Aorta (tissue), 5 donors: ENCODE measurements at regions not wholly inside any gene's neighbourhood (a gene's known extent, or its start where the extent isn't known, plus 50 kb on each side); places are given as distances from the start of the nearest gene placed in this dataset.
A peak's percentile ranks its signal among the peaks of the same experiment; 100 is the strongest.

ENCODE experiments used
- ATAC-seq: fragments of 200-7000 bp; cut with Tn5 transposase; one replicate; pipeline ENCODE4 v1.9.1; 2022; ENCODE audit warnings: moderate library complexity; ENCODE audit not compliant: low FRiP score
- DNase-seq, 2 donors: peaks; one replicate each; pipeline ENCODE4 v3.0.0-alpha.2; 2020
- H3K27ac ChIP-seq, 2 donors: one replicate each; pipeline ENCODE4 v1.5.1; 2013; ENCODE audit warnings: low read length in 2 of 2, mild to moderate bottlenecking in 2 of 2, moderate library complexity in 2 of 2, control low read depth in 1 of 2, inconsistent platforms in 1 of 2, low read depth in 1 of 2
- H3K27me3 ChIP-seq, 2 donors: one replicate each; pipeline ENCODE4 v1.6.1; 2013; ENCODE audit warnings: control low read depth in 1 of 2, low read length in 1 of 2, mild to moderate bottlenecking in 1 of 2, moderate library complexity in 1 of 2; ENCODE audit not compliant: insufficient read depth in 2 of 2, control insufficient read depth in 1 of 2
- H3K36me3 ChIP-seq, 2 donors: one replicate each; pipeline ENCODE4 v1.6.1; 2013; ENCODE audit warnings: control low read depth in 1 of 2, low read length in 1 of 2, mild to moderate bottlenecking in 1 of 2; ENCODE audit not compliant: insufficient read depth in 2 of 2, control insufficient read depth in 1 of 2
- H3K4me1 ChIP-seq, 2 donors: one replicate each; pipeline ENCODE4 v1.6.1; 2013; ENCODE audit warnings: low read length in 2 of 2, control low read depth in 1 of 2, mild to moderate bottlenecking in 1 of 2, moderate library complexity in 1 of 2; ENCODE audit not compliant: insufficient read depth in 2 of 2, control insufficient read depth in 1 of 2
- H3K4me3 ChIP-seq, 2 donors: one replicate each; pipeline ENCODE4 v1.5.1; 2013; ENCODE audit warnings: low read length in 2 of 2, control low read depth in 1 of 2, mild to moderate bottlenecking in 1 of 2
- H3K9me3 ChIP-seq: one replicate; pipeline ENCODE4 v1.6.1; 2013; ENCODE audit warnings: mild to moderate bottlenecking, low read length; ENCODE audit not compliant: control insufficient read depth
- WGBS, 2 donors: extraction: QIAGEN DNeasy Blood & Tissue Kit; methylation state at CpG; one replicate each; pipeline ENCODE4 v1.1.7; 2013; 5-methylcytosine and 5-hydroxymethylcytosine counted together
- intact Hi-C, 2 donors: fragments of 100-400 bp; cut with DNase I; formaldehyde crosslinking; loops; one replicate each; pipeline versions ENCODE4 v1.14.2 to v1.15.0; 2022
- donor health status: healthy with polysubstance abuse.
- donor health status: Bipolar disorder and iron deficiency.
- donor health status: DM: no; HTN: no; CAD: no.
- donor health status: DM: no; HTN: no; CAD: no.
- donor health status: DM: yes; HTN: yes; CAD: no.

DNA sequence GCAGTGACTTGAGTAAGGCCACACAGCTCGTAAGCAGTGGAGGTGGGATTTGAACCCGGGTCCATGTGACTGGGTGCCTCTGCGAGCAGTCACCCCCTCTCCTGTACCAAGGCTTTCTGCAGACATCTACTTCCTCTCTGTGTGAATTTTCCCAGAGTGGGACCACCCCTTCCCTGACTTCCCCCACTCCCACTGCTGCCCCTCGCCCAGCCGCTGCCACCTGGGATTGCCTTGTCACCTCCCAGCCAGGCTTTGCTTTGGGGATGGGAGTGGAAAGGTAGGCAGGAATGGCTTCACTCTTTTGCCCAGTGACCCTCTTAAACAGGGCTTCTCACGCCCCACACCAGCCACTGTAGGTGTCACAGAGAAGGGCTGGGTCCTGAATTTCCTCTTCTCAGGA, 105.2 kb upstream of the SEC14L1 start:
- H3K27me3 ChIP-seq, result no peaks in the 10 kb centered on the region
- intact Hi-C loops, result no loop called here
- no peaks in the 10 kb centered on the region for H3K36me3 ChIP-seq
- DNase-seq (no peak), ATAC-seq (no peak)
- no peak overlapping the region for H3K27ac ChIP-seq
- no peak overlapping the region for H3K4me3 ChIP-seq
- 84 to 87% methylated on average over 6 of the region's 6 CpGs for WGBS, 2 donors
- no peaks in the 10 kb centered on the region for H3K4me1 ChIP-seq
- H3K9me3 ChIP-seq, result peaks cover 7% of the 10 kb centered on the region

DNA sequence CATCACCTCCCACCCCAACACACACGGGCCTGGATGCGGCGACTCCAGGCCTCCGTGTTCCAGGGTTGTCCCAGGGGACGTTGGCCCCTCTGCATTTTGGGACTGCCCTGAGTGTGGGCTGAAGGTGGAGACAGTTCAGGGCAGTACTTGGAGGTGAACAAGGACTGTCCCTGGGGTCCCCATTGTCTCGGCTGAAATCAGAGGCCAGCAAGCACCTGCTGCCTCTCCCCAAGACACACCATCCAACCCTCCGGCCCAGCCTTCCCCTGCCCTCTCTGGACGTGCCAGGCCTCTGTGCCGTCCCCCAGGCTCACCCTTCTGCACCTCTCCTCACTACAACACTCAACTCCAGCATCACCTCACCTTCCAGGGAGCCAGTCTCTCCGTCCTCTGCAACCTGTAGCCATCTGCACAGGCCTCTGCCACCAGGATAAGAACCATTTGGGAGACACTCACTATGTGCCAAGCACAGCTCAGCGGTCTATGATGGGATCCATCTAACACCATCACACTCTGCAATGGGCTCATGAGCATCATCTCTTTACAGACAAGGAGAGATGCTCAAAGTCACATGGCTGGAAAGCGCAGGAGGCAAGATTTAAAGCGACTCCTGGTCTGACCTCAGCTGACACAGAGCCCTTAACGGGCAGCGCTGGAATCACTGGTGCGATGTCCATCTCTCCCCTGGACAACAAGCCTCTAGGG, 104.5 kb upstream of the SEC14L1 start:
- DNase-seq (peak in 1 of 2 donors; percentile 59), ATAC-seq (no peak)
- Histone ChIP-seq H3K27me3 (no peaks in the 10 kb centered on the region), H3K4me1 (no peaks in the 10 kb centered on the region), H3K4me3 (no peak overlapping the region), H3K27ac (no peak overlapping the region), H3K9me3 (peaks cover 7% of the 10 kb centered on the region), H3K36me3 (no peaks in the 10 kb centered on the region)
- WGBS, 2 donors, result 77 to 78% methylated on average over 14 to 16 of the region's 16 CpGs
- intact Hi-C loops, result no loop called here

GRCh38 chr17:77036841-77037381, 103.9 kb upstream of the SEC14L1 start:
- H3K4me1 ChIP-seq, result no peaks in the 10 kb centered on the region
- H3K27ac ChIP-seq, result no peak overlapping the region
- H3K4me3 ChIP-seq, result no peak overlapping the region
- WGBS, 2 donors, result 58 to 63% methylated on average over 23 of the region's 23 CpGs
- DNase-seq (peak in 1 of 2 donors; percentile 58), ATAC-seq (no peak)
- no peaks in the 10 kb centered on the region for H3K36me3 ChIP-seq
- H3K9me3 ChIP-seq, result peaks cover 2% of the 10 kb centered on the region
- intact Hi-C loops, result no loop called here
- no peaks in the 10 kb centered on the region for H3K27me3 ChIP-seq

DNA sequence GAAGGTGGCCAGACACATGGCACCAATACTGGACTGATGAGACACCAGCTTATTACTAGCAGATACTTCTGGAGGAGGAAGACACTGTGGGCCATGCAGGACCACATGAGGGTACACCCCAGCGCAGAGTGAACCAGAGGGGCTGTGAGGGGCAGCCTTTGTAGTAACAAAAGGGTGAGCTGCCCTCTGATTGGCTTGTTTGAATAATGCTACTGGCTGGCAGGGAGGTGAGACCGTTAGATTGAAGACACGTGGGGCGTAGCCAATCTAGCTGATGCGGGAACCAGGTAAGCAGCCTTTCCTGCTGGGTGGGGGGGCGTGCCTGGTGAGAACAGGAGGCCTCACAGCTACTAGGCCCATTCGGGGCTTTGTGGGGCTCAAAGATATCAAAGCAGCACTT, 102.8 kb upstream of the SEC14L1 start:
- no peak overlapping the region for H3K27ac ChIP-seq
- H3K9me3 ChIP-seq, result no peaks in the 10 kb centered on the region
- DNase-seq (peak in 1 of 2 donors; percentile 31), ATAC-seq (no peak)
- no peaks in the 10 kb centered on the region for H3K27me3 ChIP-seq
- no peaks in the 10 kb centered on the region for H3K36me3 ChIP-seq
- no peaks in the 10 kb centered on the region for H3K4me1 ChIP-seq
- intact Hi-C loops, result no loop called here
- no peak overlapping the region for H3K4me3 ChIP-seq
- 77 to 81% methylated on average over 7 of the region's 7 CpGs for WGBS, 2 donors

GRCh38 chr17:77038884-77039555, 101.7 kb upstream of the SEC14L1 start:
- DNase-seq (peak in 1 of 2 donors; percentile 35), ATAC-seq (no peak)
- no peak overlapping the region for H3K27ac ChIP-seq
- 78 to 80% methylated on average over 20 of the region's 20 CpGs for WGBS, 2 donors
- H3K4me1 ChIP-seq, result no peaks in the 10 kb centered on the region
- H3K4me3 ChIP-seq, result no peak overlapping the region
- no peaks in the 10 kb centered on the region for H3K27me3 ChIP-seq
- intact Hi-C loops, result no loop called here
- H3K9me3 ChIP-seq, result no peaks in the 10 kb centered on the region
- no peaks in the 10 kb centered on the region for H3K36me3 ChIP-seq

DNA sequence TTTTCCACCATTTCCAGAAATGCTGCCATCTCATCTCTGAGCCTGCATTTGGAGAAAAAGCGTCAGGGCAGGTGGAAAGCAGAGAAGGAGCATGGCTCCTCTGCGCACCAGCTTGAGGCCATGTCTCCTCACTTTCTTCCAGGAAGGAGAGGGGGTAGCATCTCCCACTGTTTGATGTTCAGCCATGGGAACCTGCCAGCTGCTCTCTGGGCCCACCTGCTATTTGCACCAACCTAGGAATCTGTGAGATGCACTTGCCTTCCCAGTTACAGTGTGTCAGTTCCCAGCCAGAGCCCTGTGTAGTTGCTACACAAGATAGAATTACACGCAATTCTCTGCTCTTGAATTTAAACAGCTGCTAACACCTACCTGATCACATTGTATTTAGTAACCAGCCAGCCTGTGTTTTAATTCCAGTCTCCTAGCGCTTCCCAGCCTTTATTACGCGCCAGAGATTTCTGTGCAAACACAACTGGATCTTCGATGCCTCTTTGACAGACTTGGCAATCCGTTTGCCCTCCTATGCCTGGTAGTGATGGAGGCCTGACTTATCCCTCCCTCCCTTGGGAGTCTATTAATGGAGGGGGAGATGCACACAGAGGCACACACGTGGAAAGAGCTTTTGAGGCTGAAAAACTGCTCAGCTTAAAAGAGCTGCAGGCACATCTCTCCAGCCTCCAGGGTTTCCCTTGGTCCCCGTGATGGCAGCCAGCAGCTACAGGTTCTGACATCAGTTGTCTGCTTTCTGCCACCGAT, 98.1 kb upstream of the SEC14L1 start:
- Histone ChIP-seq H3K27ac (no peak overlapping the region), H3K4me1 (no peaks in the 10 kb centered on the region), H3K4me3 (no peak overlapping the region), H3K9me3 (no peaks in the 10 kb centered on the region), H3K27me3 (no peaks in the 10 kb centered on the region), H3K36me3 (no peaks in the 10 kb centered on the region)
- DNase-seq (no peak), ATAC-seq (no peak)
- WGBS, 2 donors, result 69% methylated on average over 11 of the region's 11 CpGs
- intact Hi-C loops, result no loop called here

DNA sequence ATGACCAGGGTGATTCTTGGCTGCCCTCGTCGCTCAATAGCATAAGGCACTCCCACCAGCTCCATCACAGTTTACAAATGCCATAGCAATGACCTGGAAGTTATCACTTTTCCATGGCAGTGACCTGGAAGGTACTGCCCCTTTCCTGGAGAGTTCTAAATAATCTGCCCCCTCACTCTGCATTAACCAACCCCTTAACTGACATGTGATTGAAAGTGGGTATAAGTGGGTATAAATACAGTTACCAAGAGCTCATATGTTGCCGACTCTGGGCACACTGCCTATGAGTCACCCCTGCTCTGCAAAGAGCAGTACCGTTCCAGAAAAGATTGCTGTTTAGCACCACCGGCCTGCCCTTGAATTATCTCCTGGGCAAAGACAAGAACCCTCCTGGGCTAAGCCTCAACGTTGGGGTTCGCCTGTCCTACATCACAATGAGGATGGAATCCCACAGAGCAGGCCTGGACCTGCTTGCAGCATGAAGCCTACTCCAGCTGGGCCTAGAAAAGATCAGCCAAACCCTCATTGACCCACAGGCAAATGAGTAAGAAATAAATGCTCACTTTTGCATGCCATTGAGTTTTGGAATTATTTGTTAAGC, 95.2 kb upstream of the SEC14L1 start:
- no peak for ATAC-seq
- Histone ChIP-seq H3K4me1 (no peaks in the 10 kb centered on the region), H3K4me3 (no peak overlapping the region), H3K36me3 (no peaks in the 10 kb centered on the region), H3K27me3 (no peaks in the 10 kb centered on the region), H3K27ac (no peak overlapping the region), H3K9me3 (no peaks in the 10 kb centered on the region)
- no peak for DNase-seq
- WGBS, 2 donors, result 61 to 69% methylated on average over 7 of the region's 7 CpGs
- intact Hi-C loops, result no loop called here

DNA sequence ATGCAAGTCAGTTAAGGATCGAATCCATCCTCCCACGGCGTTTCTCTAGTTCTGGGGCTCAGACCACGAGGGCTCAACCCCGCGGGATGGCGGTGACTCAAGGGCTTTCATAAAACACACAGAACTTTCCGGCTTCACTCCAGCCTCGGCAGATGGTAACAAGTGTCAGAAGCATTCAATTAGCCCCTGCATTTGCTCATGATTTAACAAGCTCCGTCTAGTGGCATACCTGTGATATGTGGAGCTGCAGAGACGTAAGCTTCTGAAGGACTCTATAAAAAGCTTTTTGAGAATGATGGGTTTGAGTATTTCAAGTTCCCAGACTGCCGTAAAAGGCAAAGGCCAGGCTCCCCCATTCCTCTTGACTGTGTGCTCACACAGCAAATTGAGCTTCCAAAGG, 91.3 kb upstream of the SEC14L1 start:
- no peak overlapping the region for H3K4me3 ChIP-seq
- H3K36me3 ChIP-seq, result no peaks in the 10 kb centered on the region
- ATAC-seq (no peak), DNase-seq (peak in 1 of 2 donors; percentile 27)
- H3K27ac ChIP-seq, result no peak overlapping the region
- no peaks in the 10 kb centered on the region for H3K4me1 ChIP-seq
- no peaks in the 10 kb centered on the region for H3K9me3 ChIP-seq
- WGBS, 2 donors, result 35 to 44% methylated on average over 12 of the region's 12 CpGs
- intact Hi-C loops, result no loop called here
- no peaks in the 10 kb centered on the region for H3K27me3 ChIP-seq
